ENCODE measurements at regions not wholly inside any gene's neighbourhood (a gene's known extent, or its start where the extent isn't known, plus 50 kb on each side); places are given as distances from the start of the nearest gene placed in this dataset.

GRCh38 chr2:67572721-67573435, 175.7 kb downstream of the ETAA1 start:
- TF ChIP-seq CTCF (conservative IDR thresholded peaks at IDR 0.05; ENCODE audit: low read length): no peak
- TF ChIP-seq EZH2phosphoT487 (IDR thresholded peaks at IDR 0.05; ENCODE audit: borderline replicate concordance): no peak
